ENCODE measurements at regions not wholly inside any gene's neighbourhood (a gene's known extent, or its start where the extent isn't known, plus 50 kb on each side); places are given as distances from the start of the nearest gene placed in this dataset.

GRCh38 chr3:25084016-25084415 lies 344.0 kb upstream of the RARB start:
- no peak overlapping the region for H3K4me3 ChIP-seq
- H3K27me3 ChIP-seq, result no peaks in the 10 kb centered on the region
- H3K4me1 ChIP-seq, result no peaks in the 10 kb centered on the region
- H3K27ac ChIP-seq, result no peak overlapping the region
- 13% methylated on average over 1 of the region's 1 CpG for WGBS (ENCODE audit: insufficient coverage, low coverage, low lambda C conversion rate, missing lambda C conversion rate)
- DNase-seq (no peak), ATAC-seq (peak; percentile 28 to 65 (median 36))
- H3K36me3 ChIP-seq, result no peaks in the 10 kb centered on the region
- H3K9me3 ChIP-seq, result no peaks in the 10 kb centered on the region
- TF ChIP-seq POLR2A (IDR thresholded peaks at IDR 0.05) (no peak), CTCF (IDR thresholded peaks at IDR 0.05) (no peak)
- intact Hi-C loops (cut with DNase I), result no loop called here

GRCh38 chr3:25086721-25087120 lies 341.3 kb upstream of the RARB start:
- Histone ChIP-seq H3K4me3 (no peak overlapping the region), H3K27ac (no peak overlapping the region), H3K27me3 (no peaks in the 10 kb centered on the region), H3K9me3 (no peaks in the 10 kb centered on the region), H3K4me1 (no peaks in the 10 kb centered on the region), H3K36me3 (no peaks in the 10 kb centered on the region)
- intact Hi-C loops (cut with DNase I), result no loop called here
- no peak for TF ChIP-seq POLR2A (IDR thresholded peaks at IDR 0.05)
- TF ChIP-seq CTCF (IDR thresholded peaks at IDR 0.05), result no peak
- no peak for DNase-seq
- 23% methylated on average over 2 of the region's 3 CpGs for WGBS (ENCODE audit: insufficient coverage, low coverage, low lambda C conversion rate, missing lambda C conversion rate)
- ATAC-seq, result no peak

- Histone ChIP-seq H3K9me3 (no peaks in the 10 kb centered on the region), H3K4me3 (no peak overlapping the region), H3K4me1 (no peaks in the 10 kb centered on the region), H3K27ac (no peak overlapping the region), H3K27me3 (no peaks in the 10 kb centered on the region), H3K36me3 (no peaks in the 10 kb centered on the region)
- ATAC-seq (no peak), DNase-seq (no peak)
- 74% methylated on average over 5 of the region's 5 CpGs for WGBS (ENCODE audit: insufficient coverage, low coverage, low lambda C conversion rate, missing lambda C conversion rate)
- intact Hi-C loops (cut with DNase I), result no loop called here
- no peak for TF ChIP-seq CTCF (IDR thresholded peaks at IDR 0.05)
- no peak for TF ChIP-seq POLR2A (IDR thresholded peaks at IDR 0.05)
Observed at GRCh38 chr3:25088284-25088683, 339.8 kb upstream of the RARB start.

GRCh38 chr3:25090698-25091453 lies 337.2 kb upstream of the RARB start:
- DNase-seq (no peak), ATAC-seq (no peak)
- H3K4me3 ChIP-seq, result no peak overlapping the region
- intact Hi-C loops (cut with DNase I), result no loop called here
- H3K4me1 ChIP-seq, result no peaks in the 10 kb centered on the region
- H3K27me3 ChIP-seq, result no peaks in the 10 kb centered on the region
- no peaks in the 10 kb centered on the region for H3K36me3 ChIP-seq
- no peak overlapping the region for H3K27ac ChIP-seq
- WGBS (ENCODE audit: insufficient coverage, low coverage, low lambda C conversion rate, missing lambda C conversion rate), result 58% methylated on average over 5 of the region's 6 CpGs
- TF ChIP-seq CTCF (IDR thresholded peaks at IDR 0.05) (no peak), POLR2A (IDR thresholded peaks at IDR 0.05) (no peak)
- H3K9me3 ChIP-seq, result no peaks in the 10 kb centered on the region

Data from right lobe of liver (tissue), 6 donors.